Mesodermal cell (in vitro differentiated cells): ENCODE measurements at regions not wholly inside any gene's neighbourhood (a gene's known extent, or its start where the extent isn't known, plus 50 kb on each side); places are given as distances from the start of the nearest gene placed in this dataset.
"Not testable (repeated sequence)": the region's sequence is repeated elsewhere in the genome, so short reads cannot be mapped to it uniquely, and the experiment has no call there.

Source experiments
- H3K27ac ChIP-seq: 2 replicates; pipeline ENCODE4 v1.7.0; 2013; ENCODE audit warnings: mild to moderate bottlenecking, low read depth, low read length, moderate library complexity; ENCODE audit not compliant: severe bottlenecking
- H3K36me3 ChIP-seq: 2 replicates; pipeline ENCODE4 v1.7.1; 2013; ENCODE audit warnings: mild to moderate bottlenecking, low read length, moderate library complexity; ENCODE audit not compliant: control insufficient read depth, insufficient read depth
- H3K4me1 ChIP-seq: one replicate; pipeline ENCODE4 v1.7.1; 2013; ENCODE audit warnings: mild to moderate bottlenecking, low read length; ENCODE audit not compliant: insufficient read depth, control insufficient read depth, poor library complexity, severe bottlenecking
- H3K4me3 ChIP-seq: 2 replicates; pipeline ENCODE4 v1.7.0; 2013; ENCODE audit warnings: low read length, control low read depth, mild to moderate bottlenecking; ENCODE audit not compliant: insufficient read depth, poor library complexity, severe bottlenecking; ENCODE audit errors: extremely low read depth
- H3K9me3 ChIP-seq: 2 replicates; pipeline ENCODE4 v1.7.1; 2013; ENCODE audit warnings: mild to moderate bottlenecking, low read length, moderate library complexity; ENCODE audit not compliant: control insufficient read depth
- WGBS, 2 experiments: methylation state at CpG; one replicate each; pipeline ENCODE4 v1.1.5; 2013; ENCODE audit warnings: missing lambda C conversion rate in 2 of 2; ENCODE audit not compliant: insufficient coverage in 2 of 2; 5-methylcytosine and 5-hydroxymethylcytosine counted together

DNA sequence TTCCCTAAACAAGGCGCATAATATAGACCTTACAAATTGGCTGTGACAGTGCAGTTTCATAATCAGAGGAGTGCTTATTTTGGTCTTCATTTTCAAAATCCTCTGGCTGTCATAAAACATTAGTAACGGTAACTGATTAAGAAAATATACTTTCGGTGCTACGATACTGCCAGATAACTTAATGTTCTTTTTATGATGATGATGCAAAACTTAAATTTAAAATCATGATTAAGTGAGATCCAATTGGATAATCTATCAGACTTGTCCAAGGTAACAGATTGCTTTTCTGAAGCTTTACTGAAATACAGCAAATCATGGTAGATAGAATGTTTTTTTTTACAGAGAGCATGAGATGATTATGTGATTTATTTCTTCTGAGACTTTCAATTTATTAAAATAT lies 364.2 kb upstream of the CNTN3 start:
- H3K9me3 ChIP-seq, result no peaks in the 10 kb centered on the region
- no peaks in the 10 kb centered on the region for H3K4me1 ChIP-seq

DNA sequence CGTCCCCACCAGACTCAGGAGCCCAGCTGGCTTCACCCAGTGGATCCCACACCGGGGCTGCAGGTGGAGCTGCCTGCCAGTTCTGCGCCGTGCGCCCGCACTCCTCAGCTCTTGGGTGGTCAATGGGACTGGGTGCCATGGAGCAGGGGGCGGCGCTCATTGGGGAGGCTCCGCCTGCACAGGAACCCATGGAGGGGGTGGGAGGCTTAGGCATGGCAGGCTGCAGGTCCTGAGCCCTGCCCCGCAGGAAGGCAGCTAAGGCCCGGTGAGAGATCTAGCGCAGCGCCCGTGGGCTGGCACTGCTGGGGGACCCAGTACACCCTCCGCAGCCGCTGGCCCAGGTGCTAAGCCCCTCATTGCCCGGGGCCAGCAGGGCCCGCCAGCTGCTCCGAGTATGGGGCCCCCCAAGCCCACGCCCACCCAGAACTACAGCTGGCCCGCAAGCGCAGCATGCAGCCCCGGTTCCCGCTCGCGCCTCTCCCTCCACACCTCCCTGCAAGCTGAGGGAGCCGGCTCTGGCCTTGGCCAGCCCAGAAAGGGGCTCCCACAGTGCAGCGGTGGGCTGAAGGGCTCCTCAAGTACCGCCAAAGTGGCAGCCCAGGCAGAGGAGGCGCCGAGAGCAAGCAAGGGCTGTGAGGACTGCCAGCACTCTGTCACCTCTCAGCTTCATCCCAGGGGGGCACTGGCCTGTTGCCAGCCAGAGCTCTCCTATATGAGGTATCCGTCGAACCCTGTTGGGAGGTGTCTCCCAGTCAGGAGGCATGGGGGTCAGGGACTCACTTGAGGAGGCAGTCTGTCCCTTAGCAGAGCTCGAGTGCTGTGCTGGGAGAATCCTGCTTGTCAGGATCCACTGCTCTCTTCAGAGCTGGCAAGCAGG lies 370.8 kb upstream of the CNTN3 start:
- WGBS, 2 experiments, result 95 to 96% methylated on average over 26 to 32 of the region's 34 CpGs
- H3K9me3 ChIP-seq, H3K27ac ChIP-seq, H3K36me3 ChIP-seq, H3K4me3 ChIP-seq, H3K4me1 ChIP-seq: not testable (repeated sequence)

More for the DNA sequence above, 364.2 kb upstream of the CNTN3 start:
- no peak overlapping the region for H3K27ac ChIP-seq
- 100% methylated on average over 4 of the region's 4 CpGs; no CpG with 5 or more reads in 1 of the 2 experiments for whole genome bisulfite sequencing, 2 experiments
- H3K36me3 ChIP-seq, result no peaks in the 10 kb centered on the region
- H3K4me3 ChIP-seq, result no peak overlapping the region

DNA sequence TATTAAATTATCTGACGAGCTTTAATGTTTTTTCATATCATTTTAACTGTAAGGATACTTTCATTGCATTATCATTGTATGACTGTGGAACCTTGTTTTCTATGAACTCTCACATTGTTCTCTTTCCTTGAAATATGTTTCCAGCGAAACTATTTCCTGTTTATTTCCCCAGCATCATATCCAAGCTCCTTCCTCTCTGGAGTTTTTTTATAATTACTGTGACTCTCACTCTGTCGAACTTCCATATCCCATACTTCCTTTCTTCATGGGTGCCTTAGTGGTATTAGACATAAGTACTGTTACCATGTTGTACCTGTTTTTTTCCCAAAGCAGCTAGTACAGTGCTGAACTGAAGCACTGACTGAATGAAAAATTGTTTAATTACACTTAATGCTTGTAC lies 373.6 kb upstream of the CNTN3 start:
- no CpG with 5 or more reads among the region's 3 CpGs for WGBS, 2 experiments
- no peaks in the 10 kb centered on the region for H3K9me3 ChIP-seq
- peaks cover 8% of the 10 kb centered on the region for H3K4me1 ChIP-seq
- H3K36me3 ChIP-seq, result no peaks in the 10 kb centered on the region
- H3K4me3 ChIP-seq, result no peak overlapping the region
- no peak overlapping the region for H3K27ac ChIP-seq

DNA sequence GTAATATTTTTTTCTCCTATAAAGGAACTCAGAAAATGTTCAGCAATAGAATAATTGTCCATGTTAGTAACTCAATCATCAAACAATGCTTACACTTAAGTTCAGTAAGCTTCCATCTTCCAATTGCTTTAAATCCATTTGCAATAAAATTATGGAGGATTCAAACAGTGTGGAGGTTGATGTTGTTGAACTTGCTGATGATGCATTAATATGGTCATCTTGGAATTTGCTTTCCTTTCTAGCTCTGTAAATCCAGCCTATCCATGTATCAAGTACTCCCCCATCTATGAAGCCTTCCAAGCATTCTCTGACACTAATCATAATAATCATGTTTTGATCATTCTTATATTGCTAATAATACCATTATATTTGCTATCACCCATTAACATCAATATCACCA lies 378.4 kb upstream of the CNTN3 start:
- Histone ChIP-seq H3K36me3 (no peaks in the 10 kb centered on the region), H3K27ac (no peak overlapping the region), H3K9me3 (no peaks in the 10 kb centered on the region), H3K4me1 (peaks cover 8% of the 10 kb centered on the region), H3K4me3 (no peak overlapping the region)

DNA sequence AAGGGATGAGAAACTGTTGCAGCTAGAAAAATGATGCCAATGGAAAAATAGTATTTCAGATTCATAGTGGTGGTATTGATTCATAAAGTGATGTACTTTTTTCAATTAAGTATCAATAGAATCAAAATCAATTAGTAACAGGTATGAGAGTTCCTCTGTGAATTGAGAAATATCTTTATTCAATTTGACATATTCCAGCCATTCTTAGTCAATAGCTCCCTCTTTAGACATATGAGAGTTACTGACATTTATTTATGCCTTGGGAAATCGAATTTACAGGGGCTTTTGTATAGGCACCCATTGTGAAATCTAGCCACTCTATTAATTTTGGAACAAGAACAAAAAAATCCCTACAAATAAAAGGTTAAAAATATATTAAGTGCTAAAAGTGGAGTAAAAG lies 386.9 kb upstream of the CNTN3 start:
- H3K4me3 ChIP-seq, result no peak overlapping the region
- H3K9me3 ChIP-seq, result no peaks in the 10 kb centered on the region
- H3K27ac ChIP-seq, result no peak overlapping the region
- H3K36me3 ChIP-seq, result no peaks in the 10 kb centered on the region
- WGBS, 2 experiments, result no CpG with 5 or more reads among the region's 1 CpG
- no peaks in the 10 kb centered on the region for H3K4me1 ChIP-seq

DNA sequence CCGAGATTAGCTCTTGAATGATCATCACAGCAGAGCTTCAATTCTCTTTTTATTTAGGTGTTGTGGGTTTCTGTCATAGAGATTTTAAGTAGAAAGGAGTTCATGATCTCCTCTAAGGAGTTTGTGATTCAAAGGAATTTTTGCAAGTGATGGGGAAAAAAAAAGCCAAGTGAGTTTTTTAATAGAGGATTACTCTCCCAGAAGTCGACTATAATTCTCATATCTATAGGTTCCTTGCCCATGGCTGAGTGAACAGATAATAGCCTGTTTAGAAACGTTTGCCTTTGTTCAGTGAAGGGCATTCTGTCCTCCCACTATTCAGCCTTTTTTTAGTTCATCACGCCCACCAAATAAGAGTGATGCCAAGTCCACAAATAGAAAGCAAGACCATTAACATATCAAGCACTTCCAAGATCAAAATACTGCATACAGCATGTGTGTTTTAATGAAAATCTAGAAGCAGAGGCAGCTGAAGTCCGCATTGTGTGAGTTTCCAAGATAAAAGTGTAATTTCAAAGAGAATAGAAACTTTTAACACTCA lies 398.4 kb upstream of the CNTN3 start:
- H3K4me3 ChIP-seq, result no peak overlapping the region
- no peaks in the 10 kb centered on the region for H3K9me3 ChIP-seq
- no peaks in the 10 kb centered on the region for H3K36me3 ChIP-seq
- 50 to 75% methylated on average over 2 of the region's 5 CpGs for WGBS, 2 experiments
- no peak overlapping the region for H3K27ac ChIP-seq
- no peaks in the 10 kb centered on the region for H3K4me1 ChIP-seq

DNA sequence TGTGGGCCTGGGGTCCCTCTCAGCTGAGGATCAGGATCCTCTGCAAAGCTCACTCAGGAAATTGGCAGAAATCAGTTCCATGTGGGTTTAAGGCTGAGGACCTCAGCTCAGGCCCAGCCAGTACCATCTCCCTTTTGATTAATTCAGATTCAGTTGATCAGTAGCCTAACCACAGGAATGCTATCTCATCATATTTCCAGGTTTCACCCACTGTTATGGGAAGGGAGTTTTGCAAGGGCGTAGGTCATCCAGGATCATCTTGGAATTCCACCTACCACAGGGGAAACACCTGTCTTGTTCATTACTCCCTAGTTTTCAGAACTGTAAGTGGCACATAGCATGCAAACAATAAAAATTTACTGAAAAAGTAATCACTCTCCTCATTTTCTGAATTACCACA lies 399.5 kb upstream of the CNTN3 start:
- WGBS, 2 experiments, result 100% methylated on average over 1 of the region's 1 CpG; no CpG with 5 or more reads in 1 of the 2 experiments
- Histone ChIP-seq H3K4me1 (no peaks in the 10 kb centered on the region), H3K9me3 (no peaks in the 10 kb centered on the region), H3K27ac (no peak overlapping the region), H3K4me3 (no peak overlapping the region), H3K36me3 (no peaks in the 10 kb centered on the region)

DNA sequence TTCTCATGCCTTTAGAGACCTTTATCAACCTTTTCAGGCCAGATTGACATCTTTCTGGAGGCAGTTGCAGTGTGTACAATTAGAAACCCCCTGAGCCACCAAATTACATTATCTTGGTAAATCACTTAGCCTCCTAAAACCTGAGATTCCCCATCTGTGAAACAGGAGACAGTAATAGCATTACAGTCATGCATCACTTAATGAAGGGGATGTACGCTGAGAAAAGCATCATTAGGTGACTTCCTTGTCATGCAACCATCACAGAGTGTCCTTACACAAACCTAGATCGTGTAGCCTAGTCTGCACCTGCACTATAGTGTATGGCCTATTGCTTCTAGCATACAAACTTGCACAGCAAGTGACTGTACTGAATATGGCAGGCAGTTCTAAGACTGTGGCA lies 400.8 kb upstream of the CNTN3 start:
- 60 to 94% methylated on average over 1 to 2 of the region's 2 CpGs for WGBS, 2 experiments
- no peaks in the 10 kb centered on the region for H3K4me1 ChIP-seq

DNA sequence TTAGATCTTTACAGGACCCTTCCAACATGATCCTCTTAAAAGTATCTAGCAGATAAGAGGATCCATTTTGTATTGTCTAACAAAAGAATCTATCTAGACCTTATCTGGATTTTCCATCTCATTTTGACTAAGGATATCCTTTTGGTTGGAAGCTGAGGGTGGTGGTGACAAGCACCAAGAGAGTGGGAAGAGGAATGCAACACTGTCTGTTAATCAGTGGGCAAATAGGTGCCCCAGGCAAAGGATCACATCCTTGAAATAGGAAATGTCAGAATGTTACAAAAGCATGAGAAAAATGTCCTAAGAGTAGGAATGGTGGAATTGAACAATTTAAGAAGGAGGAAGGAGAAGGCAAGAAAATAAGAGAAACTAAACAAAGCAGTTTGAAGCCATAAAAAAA lies 420.7 kb upstream of the CNTN3 start:
- no peak overlapping the region for H3K27ac ChIP-seq
- no peaks in the 10 kb centered on the region for H3K4me1 ChIP-seq
- peaks cover 4% of the 10 kb centered on the region for H3K9me3 ChIP-seq
- no peaks in the 10 kb centered on the region for H3K36me3 ChIP-seq
- H3K4me3 ChIP-seq, result no peak overlapping the region

More for the DNA sequence above, 400.8 kb upstream of the CNTN3 start:
- Histone ChIP-seq H3K4me3 (no peak overlapping the region), H3K27ac (no peak overlapping the region), H3K36me3 (no peaks in the 10 kb centered on the region), H3K9me3 (no peaks in the 10 kb centered on the region)

DNA sequence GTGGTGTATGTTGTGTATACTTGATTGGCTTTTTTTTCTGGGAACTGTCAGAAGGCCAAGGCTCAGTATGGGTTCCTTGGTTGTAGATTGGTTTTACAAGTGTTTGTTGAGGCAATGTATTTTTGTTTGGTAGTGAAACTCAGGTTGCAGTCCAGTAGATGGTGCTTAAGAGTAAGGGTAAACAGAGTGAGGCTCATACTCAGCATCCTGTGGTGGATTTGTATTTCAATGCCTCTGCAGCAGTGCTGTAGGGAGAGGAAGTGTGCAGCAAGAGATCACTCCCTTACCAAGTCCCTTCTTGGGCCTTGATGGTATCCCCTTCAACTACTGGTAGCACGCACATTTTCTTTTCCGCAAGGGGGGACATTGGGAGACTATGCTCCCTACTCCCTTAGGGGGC lies 428.5 kb upstream of the CNTN3 start:
- H3K4me3 ChIP-seq, result no peak overlapping the region
- peaks cover 14% of the 10 kb centered on the region for H3K9me3 ChIP-seq
- WGBS, 2 experiments, result 77 to 100% methylated on average over 1 to 2 of the region's 2 CpGs
- no peaks in the 10 kb centered on the region for H3K4me1 ChIP-seq
- H3K36me3 ChIP-seq, result no peaks in the 10 kb centered on the region
- no peak overlapping the region for H3K27ac ChIP-seq

DNA sequence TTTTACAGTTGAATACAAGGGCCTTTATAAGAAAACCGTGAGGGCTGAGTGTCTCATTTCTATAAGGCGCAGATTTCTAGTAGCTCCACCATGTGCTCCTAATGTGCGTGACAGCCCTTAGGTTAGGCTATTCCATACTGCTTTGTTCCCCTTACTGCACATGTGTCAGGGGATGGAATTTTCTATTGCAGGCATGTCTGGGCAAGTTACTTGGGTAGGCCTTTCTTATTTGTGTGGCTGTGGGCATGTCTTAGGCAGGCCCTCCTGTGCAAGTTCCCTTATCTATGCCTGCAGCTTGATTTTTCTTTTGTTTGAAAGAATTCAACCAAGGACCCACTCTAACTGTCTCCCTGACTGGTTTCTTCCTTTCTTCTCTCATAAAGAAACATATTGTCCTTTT lies 434.2 kb upstream of the CNTN3 start:
- H3K27ac ChIP-seq, result peak overlapping the region; percentile 65
- peaks cover 16% of the 10 kb centered on the region for H3K9me3 ChIP-seq
- H3K4me1 ChIP-seq, result no peaks in the 10 kb centered on the region
- WGBS, 2 experiments, result 87 to 93% methylated on average over 3 of the region's 3 CpGs
- H3K36me3 ChIP-seq, result no peaks in the 10 kb centered on the region
- H3K4me3 ChIP-seq, result no peak overlapping the region
